SH-SY5Y (cell line): ENCODE measurements at regions not wholly inside any gene's neighbourhood (a gene's known extent, or its start where the extent isn't known, plus 50 kb on each side); places are given as distances from the start of the nearest gene placed in this dataset.

Source experiments
- GATA2 ChIP-seq: IDR thresholded peaks from 2 replicates; pipeline ENCODE4 v1.6.1; 2011; ENCODE audit warnings: mild to moderate bottlenecking, low read depth, low read length
- GATA3 ChIP-seq: IDR thresholded peaks from 2 replicates; pipeline ENCODE4 v1.6.1; 2011; ENCODE audit warnings: low read depth, mild to moderate bottlenecking, low read length, moderate library complexity

GRCh38 chr18:78670778-78671391, 308.7 kb upstream of the SALL3 start:
- TF ChIP-seq GATA2 (no peak), GATA3 (no peak)
